K562 (cell line): ENCODE measurements at regions not wholly inside any gene's neighbourhood (a gene's known extent, or its start where the extent isn't known, plus 50 kb on each side); places are given as distances from the start of the nearest gene placed in this dataset.

Experiments
- ATAC-seq: fragments of 200-7000 bp; cut with Tn5 transposase; 3 replicates; pipeline ENCODE4 v1.9.1; 2020; ENCODE audit warnings: moderate library complexity
- BruUV-seq: library from RNA; stranded (reverse); fragments of 400-500 nt; replicated peaks from 2 replicates; lab custom pipeline; 2021; lab: Mats Ljungman, UMichigan
- CTCF ChIA-PET: fragments of 300-600 bp; formaldehyde crosslinking; extraction: SDS; loops from one replicate; lab custom pipeline; 2021; ENCODE audit warnings: low intra/inter-chr PET ratio; lab: Yijun Ruan, JAX
- POLR2A ChIA-PET: fragments of 300-600, 350-650 bp; sonication (Branson Sonifier 250); formaldehyde crosslinking; extraction: SDS; loops from one replicate; lab custom pipeline; 2021; ENCODE audit warnings: antibody characterized with exemption, inconsistent platforms; lab: Yijun Ruan, JAX
- DNase-seq, 4 experiments: peaks; one replicate each; pipeline versions ENCODE4 v3.0.0 to v3.0.0-alpha.2; 2011 to 2018; ENCODE audit warnings: low spot score in 3 of 4, mixed read lengths in 3 of 4; ENCODE audit errors: extremely low read depth in 1 of 4
- FAIRE-seq: peaks from 2 replicates; lab custom pipeline; 2011; peaks lifted over from hg19 to GRCh38; lab: Jason Lieb, UNC
- H2AFZ ChIP-seq: 2 replicates; pipeline ENCODE4 v1.6.0; 2011; ENCODE audit warnings: low read depth, low read length, control low read depth, inconsistent platforms
- H3K27ac ChIP-seq: fragments of 200-600 bp; 3 replicates; pipeline ENCODE4 v1.8.0; 2011; ENCODE audit warnings: low read depth, mild to moderate bottlenecking, control low read depth, inconsistent platforms, low read length, moderate library complexity, mixed read lengths; ENCODE audit errors: extremely low read depth
- H3K27me3 ChIP-seq, 2 experiments: fragments of 300-600 bp in 1 of 2; 2 replicates in 1 of 2; 3 replicates in 1 of 2; pipeline versions ENCODE4 v1.6.0 to v1.8.0; 2011; ENCODE audit warnings: inconsistent platforms in 2 of 2, low read length in 2 of 2, mild to moderate bottlenecking in 1 of 2, mixed read lengths in 1 of 2, moderate library complexity in 1 of 2; ENCODE audit not compliant: control insufficient read depth in 2 of 2, insufficient read depth in 2 of 2
- H3K36me3 ChIP-seq: fragments of 300-600 bp; 3 replicates; pipeline ENCODE4 v1.8.0; 2011; ENCODE audit warnings: mild to moderate bottlenecking, low read length, inconsistent platforms; ENCODE audit not compliant: control insufficient read depth, insufficient read depth
- H3K4me1 ChIP-seq, 2 experiments: fragments of 200-600 bp in 1 of 2; replicated peaks in 1 of 2; 2 replicates in 1 of 2; 3 replicates in 1 of 2; pipeline versions ENCODE4 v1.5.1 to v1.8.0; 2011; ENCODE audit warnings: inconsistent platforms in 2 of 2, low read length in 2 of 2, mild to moderate bottlenecking in 1 of 2, mixed read lengths in 1 of 2, moderate library complexity in 1 of 2; ENCODE audit not compliant: control insufficient read depth in 2 of 2, insufficient read depth in 2 of 2
- H3K4me2 ChIP-seq: 2 replicates; pipeline ENCODE4 v1.6.1; 2011; ENCODE audit warnings: low read length, control low read depth, inconsistent platforms, mixed read lengths; ENCODE audit not compliant: insufficient read depth
- H3K4me3 ChIP-seq: fragments of 200-600 bp; sonication (generic), shearing (Covaris generic); 2 replicates; pipeline ENCODE4 v1.5.1; 2016; ENCODE audit warnings: control low read depth, inconsistent platforms
- H3K79me2 ChIP-seq: fragments of 200-600 bp; 3 replicates; pipeline ENCODE4 v1.8.0; 2011; ENCODE audit warnings: low read length, inconsistent platforms; ENCODE audit not compliant: control insufficient read depth, insufficient read depth
- H3K9ac ChIP-seq, 2 experiments: 2 replicates each; pipeline versions ENCODE4 v1.6.0 to v1.6.1; 2011; ENCODE audit warnings: low read depth in 2 of 2, low read length in 2 of 2, control low read depth in 1 of 2, inconsistent platforms in 1 of 2, mild to moderate bottlenecking in 1 of 2, mixed read lengths in 1 of 2; ENCODE audit not compliant: insufficient read depth in 1 of 2
- H3K9me1 ChIP-seq: one replicate; pipeline ENCODE4 v1.6.0; 2011; ENCODE audit warnings: inconsistent platforms, mild to moderate bottlenecking, low read length, moderate library complexity; ENCODE audit not compliant: control insufficient read depth, insufficient read depth
- H3K9me3 ChIP-seq: replicated peaks from 2 replicates; pipeline ENCODE4 v1.5.1; 2011; ENCODE audit warnings: low read depth, low read length, inconsistent platforms; ENCODE audit not compliant: control insufficient read depth, insufficient read depth
- H4K20me1 ChIP-seq: replicated peaks from 2 replicates; pipeline ENCODE4 v1.6.1; 2011; ENCODE audit warnings: low read length, inconsistent platforms, mixed read lengths; ENCODE audit not compliant: control insufficient read depth, insufficient read depth
- FOS ChIP-seq: IDR thresholded peaks from 3 replicates; pipeline ENCODE4 v1.6.1; 2011; ENCODE audit not compliant: insufficient read length; ENCODE audit errors: extremely low read depth
- HDAC1 ChIP-seq, 2 experiments: fragments of 450-650 bp; IDR thresholded peaks; 2 replicates each; pipeline ENCODE4 v1.6.1; 2016 to 2017; ENCODE audit warnings: inconsistent platforms in 1 of 2, mild to moderate bottlenecking in 1 of 2, moderate library complexity in 1 of 2
- MCM5 ChIP-seq: fragments of 450-650 bp; IDR thresholded peaks from 2 replicates; pipeline ENCODE4 v1.6.1; 2016; ENCODE audit warnings: low read depth
- MNT ChIP-seq, 2 experiments: fragments of 450-650 bp; conservative IDR thresholded peaks; 2 replicates each; pipeline ENCODE4 v1.6.1; 2017; ENCODE audit warnings: mild to moderate bottlenecking in 2 of 2, moderate library complexity in 2 of 2
- POLR3G ChIP-seq: IDR thresholded peaks from 2 replicates; pipeline ENCODE4 v1.6.1; 2011; ENCODE audit not compliant: insufficient read length, insufficient replicate concordance; ENCODE audit errors: extremely low read depth
- TCF7L2 ChIP-seq: fragments of 150-350 bp; IDR thresholded peaks from 2 replicates; pipeline ENCODE4 v1.6.1; 2016; ENCODE audit warnings: low read depth, mild to moderate bottlenecking, low read length, moderate library complexity
- ZBTB7A ChIP-seq: IDR thresholded peaks from 2 replicates; pipeline ENCODE4 v1.6.1; 2011; ENCODE audit warnings: low read depth, mild to moderate bottlenecking, low read length, moderate library complexity, borderline replicate concordance; ENCODE audit not compliant: control insufficient read depth
- ZFPM2 ChIP-seq: fragments of 250-450 bp; sonication (Bioruptor Pico); IDR thresholded peaks from 2 replicates; pipeline ENCODE4 v1.5.1; 2022; ENCODE audit warnings: mild to moderate bottlenecking
- ZHX1 ChIP-seq: fragments of 150-350 bp; conservative IDR thresholded peaks from 2 replicates; pipeline ENCODE4 v1.6.1; 2014; ENCODE audit warnings: low read length
- ZNF12 ChIP-seq: sonication (generic); formaldehyde crosslinking; IDR thresholded peaks from 2 replicates; pipeline ENCODE4 v1.4.0; 2020; ENCODE audit warnings: mild to moderate bottlenecking, missing genetic modification reagents
- ZNF407 ChIP-seq: fragments of 450-650 bp; IDR thresholded peaks from 2 replicates; pipeline ENCODE4 v1.6.1; 2016; ENCODE audit warnings: low read depth
- ZNF75A ChIP-seq: fragments of 450-650 bp; formaldehyde crosslinking; IDR thresholded peaks from 2 replicates; pipeline ENCODE4 v1.4.0; 2020; ENCODE audit warnings: mild to moderate bottlenecking
- WGBS: fragments of 100-300 bp; shearing (Covaris generic); methylation state at CpG from one replicate; pipeline ENCODE4 v1.1.6; 2016; ENCODE audit warnings: low coverage, mixed read lengths; ENCODE audit not compliant: insufficient coverage; ENCODE audit errors: missing lambda C conversion rate; 5-methylcytosine and 5-hydroxymethylcytosine counted together
- in situ Hi-C: fragments of 300-500 bp; cut with MboI; formaldehyde crosslinking; loops from 4 replicates; pipeline ENCODE4 v1.15.0; 2018; ENCODE audit warnings: inconsistent platforms, mixed read lengths
- intact Hi-C: fragments of 100-400 bp; cut with micrococcal nuclease; formaldehyde crosslinking; loops from 2 replicates; pipeline ENCODE4 v1.14.2; 2022

GRCh38 chr1:73637264-73637663 lies 560.7 kb downstream of the LRRIQ3 start:
- H3K27me3 ChIP-seq: no peaks in the 10 kb centered on the region
- 0% methylated on average over 2 of the region's 2 CpGs for WGBS
- H3K4me3 ChIP-seq: no peak overlapping the region
- no peaks in the 10 kb centered on the region for H4K20me1 ChIP-seq
- in situ Hi-C loops: no loop called here
- H3K9me3 ChIP-seq: no peaks in the 10 kb centered on the region
- no peak for ATAC-seq
- H3K79me2 ChIP-seq: no peaks in the 10 kb centered on the region
- H3K27ac ChIP-seq: no peak overlapping the region
- no peak for DNase-seq
- H3K9me1 ChIP-seq: no peaks in the 10 kb centered on the region
- FAIRE-seq: no peak
- no peak overlapping the region for H2AFZ ChIP-seq
- intact Hi-C loops: no loop called here
- H3K4me1 ChIP-seq: no peaks in the 10 kb centered on the region
- no peak overlapping the region for H3K9ac ChIP-seq
- H3K4me2 ChIP-seq: no peak overlapping the region
- no peaks in the 10 kb centered on the region for H3K36me3 ChIP-seq
- ChIA-PET POLR2A (no interaction called here), CTCF (no interaction called here)
- no TSS peak for BruUV-seq
- no peak for TF ChIP-seq ZNF407
- no peak for TF ChIP-seq ZNF75A (CRISPR knock-in tag)
- no peak for TF ChIP-seq ZNF12 (CRISPR knock-in tag)
- no peak for TF ChIP-seq FOS
- TF ChIP-seq POLR3G: no peak
- TF ChIP-seq MNT (conservative IDR thresholded peaks at IDR 0.05): no peak
- no peak for TF ChIP-seq TCF7L2
- TF ChIP-seq ZFPM2 (CRISPR knock-in tag): no peak
- TF ChIP-seq HDAC1 (IDR thresholded peaks at IDR 0.05): no peak
- no peak for TF ChIP-seq ZHX1
- no peak for TF ChIP-seq ZBTB7A
- TF ChIP-seq MCM5: no peak
